OCI-LY7 (cell line): ENCODE measurements at regions not wholly inside any gene's neighbourhood (a gene's known extent, or its start where the extent isn't known, plus 50 kb on each side); places are given as distances from the start of the nearest gene placed in this dataset.

Experiments
- EZH2phosphoT487 ChIP-seq: fragments of 200-600 bp; sonication (generic); IDR thresholded peaks from 2 replicates; pipeline ENCODE4 v1.6.1; 2018; ENCODE audit warnings: low read depth, borderline replicate concordance, mild to moderate bottlenecking, mixed run types, antibody characterized with exemption, low read length, moderate library complexity, mixed read lengths
- TF ChIP-seq, protein P1 (sequence below): fragments of 200-600 bp; sonication (generic); conservative IDR thresholded peaks from 2 replicates; pipeline ENCODE4 v1.5.1; 2014; ENCODE audit warnings: mild to moderate bottlenecking, antibody characterized with exemption, low read length, moderate library complexity, mixed read lengths

DNA sequence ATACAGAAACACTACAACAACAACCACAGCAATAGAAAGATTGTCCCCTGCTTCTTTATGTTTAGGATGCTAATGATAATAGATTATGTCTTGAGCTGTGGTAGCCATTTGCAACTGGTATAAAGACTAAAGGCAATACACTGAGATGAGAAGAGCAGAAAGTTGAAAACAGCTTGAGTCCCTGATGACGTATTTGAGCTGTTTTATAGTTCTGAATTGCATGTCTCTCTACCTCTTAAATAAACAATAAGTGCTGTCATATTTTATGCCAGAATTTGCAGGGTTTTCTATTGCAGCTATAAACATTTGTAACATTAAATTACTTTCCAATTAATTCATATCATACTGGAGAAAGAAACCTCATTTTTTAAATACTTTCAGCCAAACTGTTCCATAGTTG is 1242.0 kb downstream of the LRFN5 start:
- TF ChIP-seq, protein P1, sequence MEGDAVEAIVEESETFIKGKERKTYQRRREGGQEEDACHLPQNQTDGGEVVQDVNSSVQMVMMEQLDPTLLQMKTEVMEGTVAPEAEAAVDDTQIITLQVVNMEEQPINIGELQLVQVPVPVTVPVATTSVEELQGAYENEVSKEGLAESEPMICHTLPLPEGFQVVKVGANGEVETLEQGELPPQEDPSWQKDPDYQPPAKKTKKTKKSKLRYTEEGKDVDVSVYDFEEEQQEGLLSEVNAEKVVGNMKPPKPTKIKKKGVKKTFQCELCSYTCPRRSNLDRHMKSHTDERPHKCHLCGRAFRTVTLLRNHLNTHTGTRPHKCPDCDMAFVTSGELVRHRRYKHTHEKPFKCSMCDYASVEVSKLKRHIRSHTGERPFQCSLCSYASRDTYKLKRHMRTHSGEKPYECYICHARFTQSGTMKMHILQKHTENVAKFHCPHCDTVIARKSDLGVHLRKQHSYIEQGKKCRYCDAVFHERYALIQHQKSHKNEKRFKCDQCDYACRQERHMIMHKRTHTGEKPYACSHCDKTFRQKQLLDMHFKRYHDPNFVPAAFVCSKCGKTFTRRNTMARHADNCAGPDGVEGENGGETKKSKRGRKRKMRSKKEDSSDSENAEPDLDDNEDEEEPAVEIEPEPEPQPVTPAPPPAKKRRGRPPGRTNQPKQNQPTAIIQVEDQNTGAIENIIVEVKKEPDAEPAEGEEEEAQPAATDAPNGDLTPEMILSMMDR, result no peak
- TF ChIP-seq EZH2phosphoT487, result no peak
